B cell (primary cell): ENCODE measurements at regions not wholly inside any gene's neighbourhood (a gene's known extent, or its start where the extent isn't known, plus 50 kb on each side); places are given as distances from the start of the nearest gene placed in this dataset.

Source experiments
- ATAC-seq: fragments of 200-7000 bp; cut with Tn5 transposase; one replicate; pipeline ENCODE4 v1.10.0; 2021; ENCODE audit warnings: low read depth, mild to moderate bottlenecking, moderate number of reproducible peaks, moderate library complexity
- CTCF ChIA-PET: fragments of 350-600 bp; sonication (Branson Sonifier 250); formaldehyde crosslinking; loops from one replicate; lab custom pipeline; 2021; ENCODE audit warnings: antibody characterized with exemption, inconsistent platforms; lab: Charles Lee
- POLR2A ChIA-PET: fragments of 350-600 bp; sonication (Branson Sonifier 250); formaldehyde crosslinking; loops from one replicate; lab custom pipeline; 2021; ENCODE audit warnings: antibody characterized with exemption; lab: Charles Lee
- DNase-seq: peaks from one replicate; pipeline ENCODE4 v3.0.0; 2013
- H2AFZ ChIP-seq: 2 replicates; pipeline ENCODE4 v1.6.1; 2012; ENCODE audit warnings: mild to moderate bottlenecking, low read depth, low read length; ENCODE audit not compliant: insufficient read depth, poor library complexity, severe bottlenecking
- H3K27ac ChIP-seq, 2 donors: 1 replicate in 1 of 2; 2 replicates in 1 of 2; pipeline ENCODE4 v1.5.1; 2012 to 2013; ENCODE audit warnings: low read length in 2 of 2, mild to moderate bottlenecking in 2 of 2, moderate library complexity in 1 of 2
- H3K27me3 ChIP-seq, 4 experiments: fragments of 200-600 bp in 1 of 4; sonication (generic) in 1 of 4; replicated peaks in 1 of 4; 1 replicate in 2 of 4; 2 replicates in 2 of 4; pipeline versions ENCODE4 v1.6.1 to v1.7.0; 2013 to 2016; ENCODE audit warnings: low read length in 3 of 4, mild to moderate bottlenecking in 2 of 4, mixed read lengths in 1 of 4, moderate library complexity in 1 of 4; ENCODE audit not compliant: insufficient read depth in 4 of 4, control insufficient read depth in 3 of 4; ENCODE audit errors: control extremely low read depth in 1 of 4
- H3K36me3 ChIP-seq, 2 experiments: replicated peaks in 1 of 2; 1 replicate in 1 of 2; 2 replicates in 1 of 2; pipeline versions ENCODE4 v1.6.1 to v1.7.1; 2013; ENCODE audit warnings: low read length in 1 of 2; ENCODE audit not compliant: insufficient read depth in 2 of 2, control insufficient read depth in 1 of 2; ENCODE audit errors: control extremely low read depth in 1 of 2, extremely low read depth in 1 of 2
- H3K4me1 ChIP-seq, 2 donors: fragments of 200-600 bp in 1 of 2; sonication (generic) in 1 of 2; 1 replicate in 1 of 2; 2 replicates in 1 of 2; pipeline versions ENCODE4 v1.5.1 to v1.6.1; 2013 to 2017; ENCODE audit warnings: low read length in 2 of 2; ENCODE audit not compliant: control insufficient read depth in 2 of 2, insufficient read depth in 2 of 2
- H3K4me2 ChIP-seq: replicated peaks from 2 replicates; pipeline ENCODE3; 2012; ENCODE audit warnings: mild to moderate bottlenecking, low read depth, low read length; ENCODE audit not compliant: poor library complexity, severe bottlenecking
- H3K4me3 ChIP-seq, 5 experiments: fragments of 200-600 bp in 1 of 5; sonication (generic) in 1 of 5; 1 replicate in 3 of 5; 2 replicates in 2 of 5; pipeline versions ENCODE4 v1.5.1 to v1.7.0; 2011 to 2016; ENCODE audit warnings: low read length in 4 of 5, mild to moderate bottlenecking in 4 of 5, low read depth in 2 of 5, control low read depth in 1 of 5, moderate library complexity in 1 of 5; ENCODE audit not compliant: insufficient read depth in 1 of 5; ENCODE audit errors: control extremely low read depth in 1 of 5, extremely low read depth in 1 of 5
- H3K79me2 ChIP-seq: fragments of 200-600 bp; sonication (generic); one replicate; pipeline ENCODE4 v1.6.0; 2016; ENCODE audit warnings: low read length; ENCODE audit not compliant: control insufficient read depth, insufficient read depth
- H3K9ac ChIP-seq: fragments of 200-600 bp; sonication (generic); 2 replicates; pipeline ENCODE4 v1.6.1; 2017; ENCODE audit warnings: mild to moderate bottlenecking, low read length, moderate library complexity
- H3K9me3 ChIP-seq, 3 donors: one replicate each; pipeline versions ENCODE4 v1.6.1 to v1.7.1; 2013; ENCODE audit warnings: low read length in 2 of 3; ENCODE audit not compliant: control insufficient read depth in 2 of 3, insufficient read depth in 1 of 3; ENCODE audit errors: control extremely low read depth in 1 of 3
- H4K20me1 ChIP-seq: 2 replicates; pipeline ENCODE4 v1.6.0; 2012; ENCODE audit warnings: mild to moderate bottlenecking, low read length; ENCODE audit not compliant: insufficient read depth, control insufficient read depth, poor library complexity, severe bottlenecking
- H3K27ac Mint-ChIP-seq: one replicate; pipeline ENCODE4 v1.8.0; 2021; ENCODE audit warnings: mixed read lengths
- H3K27me3 Mint-ChIP-seq: one replicate; pipeline ENCODE4 v1.8.0; 2021; ENCODE audit warnings: mixed read lengths
- H3K4me1 Mint-ChIP-seq: one replicate; pipeline ENCODE4 v1.8.0; 2021; ENCODE audit warnings: mixed read lengths
- H3K4me3 Mint-ChIP-seq: one replicate; pipeline ENCODE4 v1.8.0; 2021; ENCODE audit warnings: mixed read lengths
- H3K9me3 Mint-ChIP-seq: one replicate; pipeline ENCODE4 v1.8.0; 2022; ENCODE audit warnings: mixed read lengths; ENCODE audit not compliant: insufficient read depth
- CTCF ChIP-seq: fragments of 200-600 bp; IDR thresholded peaks from one replicate; pipeline ENCODE4 v1.8.0; 2022; ENCODE audit warnings: antibody characterized with exemption, mild to moderate bottlenecking
- EZH2 ChIP-seq: IDR thresholded peaks from 2 replicates; pipeline ENCODE4 v1.6.1; 2012; ENCODE audit warnings: borderline replicate concordance, low read depth, mild to moderate bottlenecking, moderate library complexity, low read length; ENCODE audit not compliant: insufficient read depth, poor library complexity, severe bottlenecking
- WGBS: methylation state at CpG from one replicate; pipeline ENCODE4 v1.1.5; 2013; ENCODE audit warnings: missing lambda C conversion rate; ENCODE audit not compliant: insufficient coverage; 5-methylcytosine and 5-hydroxymethylcytosine counted together
- intact Hi-C: fragments of 100-400 bp; cut with micrococcal nuclease; formaldehyde crosslinking; loops from one replicate; pipeline ENCODE4 v1.10.0; 2022

- intact Hi-C loops: no loop called here
- no peaks in the 10 kb centered on the region for H3K27me3 Mint-ChIP-seq
- H3K4me3 Mint-ChIP-seq: no peak overlapping the region
- Histone ChIP-seq H3K36me3 (no peaks in the 10 kb centered on the region), H2AFZ (no peak overlapping the region), H3K79me2 (no peaks in the 10 kb centered on the region), H3K4me3 (no peak overlapping the region), H3K4me2 (no peak overlapping the region), H3K9me3 (peaks cover 0 to 6% (median 0%) of the 10 kb centered on the region in 3 donors), H3K4me1 (no peaks in the 10 kb centered on the region), H3K27me3 (no peaks in the 10 kb centered on the region), H4K20me1 (no peaks in the 10 kb centered on the region), H3K9ac (no peak overlapping the region), H3K27ac (no peak overlapping the region)
- ATAC-seq: no peak
- TF ChIP-seq EZH2 (no peak), CTCF (no peak)
- ChIA-PET CTCF (no interaction called here), POLR2A (no interaction called here)
- DNase-seq: no peak
- 53% methylated on average over 3 of the region's 4 CpGs for WGBS
- H3K4me1 Mint-ChIP-seq: no peaks in the 10 kb centered on the region
- no peak overlapping the region for H3K27ac Mint-ChIP-seq
- peaks cover 3% of the 10 kb centered on the region for H3K9me3 Mint-ChIP-seq
These were observed 232.8 kb downstream of the PIK3C3 start for GRCh38 chr18:42187611-42188380.

GRCh38 chr18:42190643-42191042 is 235.6 kb downstream of the PIK3C3 start:
- H3K27me3 ChIP-seq: no peaks in the 10 kb centered on the region
- Mint-ChIP-seq H3K4me3 (no peak overlapping the region), H3K9me3 (peaks cover 3% of the 10 kb centered on the region), H3K27me3 (no peaks in the 10 kb centered on the region), H3K27ac (no peak overlapping the region), H3K4me1 (no peaks in the 10 kb centered on the region)
- no peaks in the 10 kb centered on the region for H3K4me1 ChIP-seq
- H4K20me1 ChIP-seq: no peaks in the 10 kb centered on the region
- TF ChIP-seq EZH2 (no peak), CTCF (no peak)
- no peaks in the 10 kb centered on the region for H3K36me3 ChIP-seq
- ATAC-seq (no peak), DNase-seq (no peak)
- H3K9ac ChIP-seq: no peak overlapping the region
- intact Hi-C loops: no loop called here
- ChIA-PET POLR2A (no interaction called here), CTCF (no interaction called here)
- no peaks in the 10 kb centered on the region for H3K79me2 ChIP-seq
- H3K9me3 ChIP-seq: peaks cover 0 to 6% (median 0%) of the 10 kb centered on the region in 3 donors
- WGBS: 86% methylated on average over 1 of the region's 3 CpGs
- H3K4me2 ChIP-seq: no peak overlapping the region
- no peak overlapping the region for H3K27ac ChIP-seq
- H3K4me3 ChIP-seq: no peak overlapping the region
- no peak overlapping the region for H2AFZ ChIP-seq
